ENCODE measurements at regions not wholly inside any gene's neighbourhood (a gene's known extent, or its start where the extent isn't known, plus 50 kb on each side); places are given as distances from the start of the nearest gene placed in this dataset.

DNA sequence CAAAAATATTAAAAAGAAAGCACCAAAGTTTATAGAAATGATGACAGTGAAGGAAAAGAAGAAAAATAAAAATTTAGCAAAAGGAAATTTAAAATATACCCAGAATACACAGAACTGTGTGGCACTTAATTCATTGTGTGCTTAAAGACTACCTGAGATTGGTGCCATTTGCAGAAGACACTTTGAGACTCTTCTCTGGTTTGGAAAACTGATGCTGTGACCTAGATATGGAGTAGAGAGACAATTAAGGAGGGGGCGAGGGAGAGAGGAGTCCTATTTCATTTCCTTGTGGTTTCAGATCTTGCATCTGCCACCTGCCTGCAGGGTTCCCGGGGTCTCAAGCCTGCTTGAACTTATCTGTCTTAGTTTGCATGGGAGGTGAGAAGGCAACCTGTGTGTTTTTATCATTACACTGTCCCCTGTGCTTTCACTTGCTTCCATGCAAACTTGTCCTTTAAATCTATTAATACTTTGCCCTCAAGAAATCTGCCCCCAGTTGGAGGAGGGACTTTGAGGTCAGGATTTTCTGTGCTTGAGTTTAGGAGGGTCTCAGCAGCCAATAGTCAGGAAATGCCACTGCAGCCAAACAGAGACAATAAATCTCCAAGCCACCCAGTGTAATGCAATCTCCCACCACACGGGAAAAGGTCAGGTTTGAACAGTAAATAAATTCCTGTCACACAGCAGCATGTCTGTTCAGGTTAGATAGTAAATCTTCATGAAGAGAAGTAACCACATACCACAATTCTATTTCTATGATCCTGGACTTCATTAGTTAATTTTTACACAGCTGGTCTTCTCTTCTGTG, 119.4 kb downstream of the CAND1 start:
- Histone ChIP-seq H3K36me3 (ENCODE audit: control insufficient read depth in 1 of 2, insufficient read depth in 2 of 2, low read length in 2 of 2) (no peaks in the 10 kb centered on the region), H3K27me3 (ENCODE audit: insufficient read depth, low read length) (no peaks in the 10 kb centered on the region), H3K4me2 (ENCODE audit: low read length) (no peak overlapping the region), H3K9ac (ENCODE audit: low read length) (no peak overlapping the region), H3K4me3 (replicated peaks in 1 of 2; ENCODE audit: low read depth in 1 of 2, low read length in 2 of 2) (no peak overlapping the region), H3K79me2 (ENCODE audit: insufficient read depth, low read length) (no peaks in the 10 kb centered on the region), H3K9me3 (ENCODE audit: control insufficient read depth in 1 of 2, insufficient read depth in 1 of 2, low read depth in 1 of 2, low read length in 2 of 2) (no peaks in the 10 kb centered on the region), H3K27ac (ENCODE audit: low read depth, low read length) (no peak overlapping the region), H2AFZ (ENCODE audit: low read depth, low read length, poor library complexity, severe bottlenecking) (no peak overlapping the region), H3K9me2 (ENCODE audit: insufficient read depth) (no peaks in the 10 kb centered on the region), H4K20me1 (ENCODE audit: insufficient read depth) (no peaks in the 10 kb centered on the region), H3K4me1 (ENCODE audit: control insufficient read depth in 1 of 2, insufficient read depth in 2 of 2, low read length in 2 of 2) (no peaks in the 10 kb centered on the region)
- ATAC-seq (peak; percentile 58), DNase-seq (ENCODE audit: low read depth, low spot score) (no peak)
- intact Hi-C loops (cut with micrococcal nuclease), result no loop called here
- ChIA-PET RAD21 (ENCODE audit: low non-redundant PET in 1 of 2, low total read pairs in 2 of 2, uncharacterized antibody in 2 of 2, unreplicated experiment in 2 of 2) (no interaction called here), POLR2A (no interaction called here), CTCF (no interaction called here)
- TF ChIP-seq CTCF (IDR thresholded peaks at IDR 0.05 in 2 of 3, conservative IDR thresholded peaks at IDR 0.05 in 1 of 3; ENCODE audit: borderline replicate concordance in 1 of 3, insufficient read depth in 1 of 3, low read depth in 2 of 3, low read length in 2 of 3) (peak in 2 of 3 experiments; percentile 40 to 41; a peak in 3 of 6 replicates), REST (IDR thresholded peaks at IDR 0.05; ENCODE audit: low read depth) (no peak)
- no TSS peak for BruUV-seq (replicated peaks)
